ENCODE measurements at regions not wholly inside any gene's neighbourhood (a gene's known extent, or its start where the extent isn't known, plus 50 kb on each side); places are given as distances from the start of the nearest gene placed in this dataset.

DNA sequence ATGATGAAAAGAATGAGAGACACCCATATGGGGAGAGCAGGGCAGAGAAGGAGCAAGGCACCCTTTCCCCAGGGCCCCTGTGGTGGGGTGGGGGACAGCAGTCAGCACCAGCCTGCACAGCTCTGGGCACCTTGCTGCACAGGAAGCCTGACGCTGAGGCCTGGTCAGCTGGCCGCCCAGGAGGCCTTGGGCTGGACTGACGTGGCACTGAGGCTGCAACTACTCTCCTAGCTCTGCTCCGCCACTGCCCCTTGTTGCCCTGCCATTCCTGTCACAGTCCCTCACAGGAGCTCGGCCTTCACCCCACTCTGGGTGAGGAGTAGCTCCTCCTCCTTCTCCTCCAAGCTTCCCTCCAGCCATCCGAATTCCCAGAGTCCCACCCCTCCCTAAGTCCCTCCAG, 99.7 kb downstream of the CPN2 start:
- H3K27me3 ChIP-seq: no peaks in the 10 kb centered on the region
- intact Hi-C loops (cut with DNase I): no loop called here
- H3K4me3 ChIP-seq: no peak overlapping the region
- H3K36me3 ChIP-seq: no peaks in the 10 kb centered on the region
- no peak overlapping the region for H3K9ac ChIP-seq (ENCODE audit: low read depth in 2 of 2, low read length in 2 of 2)
- H3K4me1 ChIP-seq: no peaks in the 10 kb centered on the region
- TF ChIP-seq, protein P1, sequence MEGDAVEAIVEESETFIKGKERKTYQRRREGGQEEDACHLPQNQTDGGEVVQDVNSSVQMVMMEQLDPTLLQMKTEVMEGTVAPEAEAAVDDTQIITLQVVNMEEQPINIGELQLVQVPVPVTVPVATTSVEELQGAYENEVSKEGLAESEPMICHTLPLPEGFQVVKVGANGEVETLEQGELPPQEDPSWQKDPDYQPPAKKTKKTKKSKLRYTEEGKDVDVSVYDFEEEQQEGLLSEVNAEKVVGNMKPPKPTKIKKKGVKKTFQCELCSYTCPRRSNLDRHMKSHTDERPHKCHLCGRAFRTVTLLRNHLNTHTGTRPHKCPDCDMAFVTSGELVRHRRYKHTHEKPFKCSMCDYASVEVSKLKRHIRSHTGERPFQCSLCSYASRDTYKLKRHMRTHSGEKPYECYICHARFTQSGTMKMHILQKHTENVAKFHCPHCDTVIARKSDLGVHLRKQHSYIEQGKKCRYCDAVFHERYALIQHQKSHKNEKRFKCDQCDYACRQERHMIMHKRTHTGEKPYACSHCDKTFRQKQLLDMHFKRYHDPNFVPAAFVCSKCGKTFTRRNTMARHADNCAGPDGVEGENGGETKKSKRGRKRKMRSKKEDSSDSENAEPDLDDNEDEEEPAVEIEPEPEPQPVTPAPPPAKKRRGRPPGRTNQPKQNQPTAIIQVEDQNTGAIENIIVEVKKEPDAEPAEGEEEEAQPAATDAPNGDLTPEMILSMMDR (IDR thresholded peaks at IDR 0.05): no peak
- H3K27ac ChIP-seq: no peak overlapping the region
- DNase-seq: no peak
- no peaks in the 10 kb centered on the region for H3K9me3 ChIP-seq

DNA sequence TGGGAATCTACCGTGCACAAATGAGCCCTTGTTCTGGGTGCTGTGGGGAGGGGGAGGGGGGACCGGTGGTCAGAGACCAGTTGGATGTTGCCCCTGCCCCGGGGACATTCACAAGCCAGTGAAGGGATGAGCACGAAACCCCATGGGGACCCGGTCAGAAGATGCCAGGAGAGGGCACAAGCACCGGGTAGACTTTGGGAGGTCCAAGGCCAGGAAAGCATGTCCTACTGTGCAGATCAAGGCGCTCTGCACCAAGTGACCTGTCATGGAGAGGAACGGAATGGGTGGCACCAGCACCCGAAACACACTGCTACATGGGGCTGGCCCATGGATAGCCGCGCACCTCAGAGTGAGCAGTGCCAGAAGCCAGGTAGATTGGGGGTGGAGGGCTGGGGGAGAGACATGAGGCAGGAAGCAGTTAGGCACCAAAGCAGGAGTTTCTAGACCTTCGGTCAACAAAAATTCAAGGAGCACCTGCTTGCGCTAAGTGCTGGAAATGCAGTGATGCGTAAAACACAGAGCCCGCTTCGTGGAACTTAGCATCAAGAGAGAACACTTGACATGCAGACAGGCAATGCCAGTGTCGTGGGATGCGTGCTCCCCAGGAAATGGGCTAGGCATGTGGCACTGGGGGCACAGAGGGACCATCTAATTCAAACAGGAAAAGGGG, 99.1 kb downstream of the CPN2 start:
- H3K4me1 ChIP-seq: no peaks in the 10 kb centered on the region
- no peak overlapping the region for H3K4me3 ChIP-seq
- TF ChIP-seq, protein P1 (IDR thresholded peaks at IDR 0.05): no peak
- H3K9me3 ChIP-seq: no peaks in the 10 kb centered on the region
- no peaks in the 10 kb centered on the region for H3K27me3 ChIP-seq
- H3K27ac ChIP-seq: no peak overlapping the region
- intact Hi-C loops (cut with DNase I): no loop called here
- DNase-seq: no peak
- H3K9ac ChIP-seq (ENCODE audit: low read depth in 2 of 2, low read length in 2 of 2): no peak overlapping the region
- H3K36me3 ChIP-seq: no peaks in the 10 kb centered on the region

DNA sequence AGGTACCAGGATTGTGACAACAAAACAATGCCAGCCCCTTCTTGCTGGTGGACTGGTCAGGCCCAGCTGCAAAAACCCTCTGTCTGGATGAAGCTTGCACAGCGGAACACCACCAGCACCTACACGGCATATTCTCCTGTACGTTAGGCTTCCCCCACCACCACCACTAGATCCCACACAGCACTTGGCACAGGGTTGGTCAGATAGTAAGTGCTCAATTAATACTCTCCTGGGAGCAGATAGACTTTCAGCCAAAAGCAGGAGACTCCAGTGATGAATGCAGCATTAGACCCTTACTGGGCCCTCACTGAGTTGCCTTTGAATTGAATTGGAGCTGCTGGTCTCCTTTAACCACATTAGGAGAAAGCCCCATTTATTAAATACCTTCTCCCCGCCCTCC, 97.9 kb downstream of the CPN2 start:
- H3K27me3 ChIP-seq: no peaks in the 10 kb centered on the region
- H3K36me3 ChIP-seq: no peaks in the 10 kb centered on the region
- DNase-seq: no peak
- no peaks in the 10 kb centered on the region for H3K4me1 ChIP-seq
- intact Hi-C loops (cut with DNase I): no loop called here
- H3K27ac ChIP-seq: no peak overlapping the region
- no peak overlapping the region for H3K4me3 ChIP-seq
- H3K9me3 ChIP-seq: no peaks in the 10 kb centered on the region
- H3K9ac ChIP-seq (ENCODE audit: low read depth in 2 of 2, low read length in 2 of 2): no peak overlapping the region
- TF ChIP-seq, protein P1 (IDR thresholded peaks at IDR 0.05): no peak

DNA sequence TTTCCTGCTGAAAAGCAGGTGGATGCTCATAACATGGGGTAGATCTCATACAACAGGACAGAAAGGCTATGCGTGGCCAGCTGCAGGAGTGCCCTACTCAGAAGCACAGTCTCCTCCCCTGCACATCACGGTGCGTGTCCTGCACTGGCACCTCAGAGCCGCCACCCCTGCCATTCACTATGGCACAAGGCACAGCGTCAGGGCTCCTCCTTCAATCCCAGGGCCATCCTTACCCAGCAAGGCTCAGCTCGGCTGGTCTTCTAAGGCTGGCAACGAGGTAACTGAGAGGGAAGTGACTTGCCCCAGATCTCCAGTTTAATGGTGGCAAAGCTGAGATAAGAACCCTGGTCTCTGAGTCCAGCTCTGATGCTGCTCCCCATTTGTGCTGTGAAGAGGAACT, 97.1 kb downstream of the CPN2 start:
- no peak overlapping the region for H3K27ac ChIP-seq
- H3K9me3 ChIP-seq: no peaks in the 10 kb centered on the region
- TF ChIP-seq, protein P1 (IDR thresholded peaks at IDR 0.05): no peak
- no peak overlapping the region for H3K9ac ChIP-seq (ENCODE audit: low read depth in 2 of 2, low read length in 2 of 2)
- no peaks in the 10 kb centered on the region for H3K36me3 ChIP-seq
- no peak for DNase-seq
- no peak overlapping the region for H3K4me3 ChIP-seq
- H3K27me3 ChIP-seq: no peaks in the 10 kb centered on the region
- intact Hi-C loops (cut with DNase I): no loop called here
- H3K4me1 ChIP-seq: no peaks in the 10 kb centered on the region

DNA sequence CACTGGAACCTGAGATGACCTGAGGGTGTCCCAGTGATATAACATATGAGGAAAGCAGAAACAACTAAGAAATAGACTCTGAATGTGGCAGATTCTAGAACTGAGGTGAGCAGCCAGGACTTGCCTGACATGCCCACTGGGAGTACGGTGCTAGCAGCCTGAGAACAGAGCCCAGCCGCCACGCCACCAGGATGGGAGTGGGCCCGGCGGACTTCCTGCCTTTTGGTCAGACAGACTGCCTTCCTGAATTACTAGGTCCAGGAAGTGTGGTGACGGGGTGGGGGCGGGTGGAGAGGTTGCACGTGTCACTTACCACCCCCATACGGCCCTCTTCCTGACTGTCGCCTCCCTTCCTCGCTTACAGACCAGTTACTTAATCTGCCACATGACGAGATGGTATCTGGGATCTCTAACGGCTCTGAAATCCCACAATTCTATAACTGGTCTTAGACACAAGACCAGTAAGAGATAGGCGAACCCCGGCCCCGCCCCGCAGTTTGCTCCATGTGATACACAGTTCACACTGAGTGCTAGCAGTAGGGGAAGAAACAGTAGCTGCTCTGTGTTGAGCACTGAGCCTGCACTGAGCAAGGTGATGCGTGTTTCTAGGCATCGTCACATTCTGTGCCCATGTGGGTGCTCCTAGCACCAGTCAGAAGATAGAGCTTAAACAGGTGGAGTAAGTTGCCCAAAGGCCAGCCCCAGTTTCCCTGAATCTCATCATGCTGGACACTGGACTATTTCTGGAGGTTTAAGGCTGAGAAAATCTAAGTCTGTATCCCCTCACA, 95.7 kb downstream of the CPN2 start:
- Histone ChIP-seq H3K9ac (ENCODE audit: low read depth in 2 of 2, low read length in 2 of 2) (peak overlapping the region in 1 of 2 donors; percentile 24), H3K27ac (no peak overlapping the region)
- intact Hi-C loops (cut with DNase I): no loop called here

More for the DNA sequence above, 95.7 kb downstream of the CPN2 start:
- Histone ChIP-seq H3K27me3 (no peaks in the 10 kb centered on the region), H3K9me3 (no peaks in the 10 kb centered on the region), H3K36me3 (no peaks in the 10 kb centered on the region), H3K4me3 (no peak overlapping the region), H3K4me1 (no peaks in the 10 kb centered on the region)
- DNase-seq: peak; percentile 74
- TF ChIP-seq, protein P1 (IDR thresholded peaks at IDR 0.05): no peak
